Renal cortex interstitium (tissue), 11 donors: ENCODE measurements at regions not wholly inside any gene's neighbourhood (a gene's known extent, or its start where the extent isn't known, plus 50 kb on each side); places are given as distances from the start of the nearest gene placed in this dataset.

Source experiments
- DNase-seq, 11 donors: peaks; one replicate each; pipeline ENCODE4 v3.0.0-alpha.2; 2013; ENCODE audit warnings: low read depth in 9 of 11, low spot score in 4 of 11; ENCODE audit errors: extremely low read depth in 1 of 11

- no peak for DNase-seq
These were observed 74.0 kb downstream of the C3orf85 start for GRCh38 chr3:109210501-109210900.

GRCh38 chr3:109211941-109212340, 75.4 kb downstream of the C3orf85 start:
- DNase-seq = no peak

GRCh38 chr3:109213321-109213720, 76.8 kb downstream of the C3orf85 start:
- DNase-seq = peak in 1 of 11 donors; percentile 12

GRCh38 chr3:109224333-109224732, 87.8 kb downstream of the C3orf85 start:
- DNase-seq = no peak

- DNase-seq = peak in 2 of 11 donors; percentile 17 to 18
These were observed 89.0 kb downstream of the C3orf85 start for GRCh38 chr3:109225516-109225915.

- DNase-seq = no peak
These were observed 87.8 kb downstream of the DPPA2 start for GRCh38 chr3:109228391-109229080.

- no peak for DNase-seq
These were observed 87.0 kb downstream of the DPPA2 start for GRCh38 chr3:109229174-109229847.

GRCh38 chr3:109234300-109234699, 82.0 kb downstream of the DPPA2 start:
- DNase-seq = no peak

GRCh38 chr3:109241459-109242186, 74.7 kb downstream of the DPPA2 start:
- peak in 7 of 11 donors; percentile 20 to 74 (median 48) for DNase-seq

GRCh38 chr3:109242187-109242523, 74.2 kb downstream of the DPPA2 start:
- peak in 6 of 11 donors; percentile 25 to 66 (median 44) for DNase-seq
